KMS-11 (cell line): ENCODE measurements at regions not wholly inside any gene's neighbourhood (a gene's known extent, or its start where the extent isn't known, plus 50 kb on each side); places are given as distances from the start of the nearest gene placed in this dataset.

Source experiments
- H2AFZ ChIP-seq: fragments of 200-600 bp; sonication (generic); 2 replicates; pipeline ENCODE4 v1.6.1; 2016; ENCODE audit warnings: antibody characterized with exemption, mixed run types, low read depth
- H3K27ac ChIP-seq: fragments of 200-600 bp; sonication (generic); 2 replicates; pipeline ENCODE4 v1.6.1; 2016; ENCODE audit warnings: mild to moderate bottlenecking, mixed run types
- H3K27me3 ChIP-seq: fragments of 200-600 bp; sonication (generic); 2 replicates; pipeline ENCODE4 v1.6.1; 2017; ENCODE audit warnings: mild to moderate bottlenecking, low read depth, mixed run types, moderate library complexity; ENCODE audit not compliant: insufficient read depth
- H3K36me3 ChIP-seq: fragments of 200-600 bp; sonication (generic); 2 replicates; pipeline ENCODE4 v1.6.1; 2017; ENCODE audit warnings: mild to moderate bottlenecking, mixed run types; ENCODE audit not compliant: insufficient read depth
- H3K4me1 ChIP-seq: fragments of 200-600 bp; sonication (generic); 2 replicates; pipeline ENCODE4 v1.6.1; 2016; ENCODE audit warnings: mild to moderate bottlenecking, low read depth, mixed run types; ENCODE audit not compliant: poor library complexity, severe bottlenecking
- H3K4me2 ChIP-seq: fragments of 200-600 bp; sonication (generic); 2 replicates; pipeline ENCODE4 v1.7.0; 2016; ENCODE audit warnings: mild to moderate bottlenecking, mixed run types
- H3K4me3 ChIP-seq: fragments of 200-600 bp; sonication (generic); IDR thresholded peaks from 2 replicates; pipeline ENCODE4 v1.6.1; 2017; ENCODE audit warnings: low read depth, low read length, mixed read lengths; ENCODE audit not compliant: insufficient read depth
- H3K79me2 ChIP-seq: fragments of 200-600 bp; sonication (generic); 2 replicates; pipeline ENCODE4 v1.6.1; 2016; ENCODE audit warnings: low read depth, mixed run types; ENCODE audit not compliant: insufficient read depth
- H3K9ac ChIP-seq: fragments of 200-600 bp; sonication (generic); 2 replicates; pipeline ENCODE4 v1.6.1; 2016; ENCODE audit warnings: mild to moderate bottlenecking, mixed run types
- H4K20me1 ChIP-seq: fragments of 200-600 bp; sonication (generic); 2 replicates; pipeline ENCODE4 v1.6.1; 2016; ENCODE audit warnings: mild to moderate bottlenecking, mixed run types; ENCODE audit not compliant: insufficient read depth
- CTCF ChIP-seq: fragments of 200-600 bp; sonication (generic); conservative IDR thresholded peaks from 2 replicates; pipeline ENCODE4 v1.6.1; 2017; ENCODE audit warnings: low read depth, mild to moderate bottlenecking, antibody characterized with exemption, low read length, moderate library complexity, mixed read lengths

GRCh38 chr12:98343002-98343567 is 172.3 kb upstream of the TMPO start:
- Histone ChIP-seq H2AFZ (no peak overlapping the region), H3K4me1 (peaks cover 28% of the 10 kb centered on the region), H3K4me2 (peak overlapping the region; percentile 71), H3K9ac (no peak overlapping the region), H3K36me3 (no peaks in the 10 kb centered on the region), H3K27ac (peak overlapping the region; percentile 23; the same call in 1 of the 2 replicates), H4K20me1 (no peaks in the 10 kb centered on the region), H3K27me3 (no peaks in the 10 kb centered on the region), H3K79me2 (no peaks in the 10 kb centered on the region), H3K4me3 (no peak overlapping the region)
- TF ChIP-seq CTCF: no peak

- H3K4me3 ChIP-seq: no peak overlapping the region
- H3K9ac ChIP-seq: no peak overlapping the region
- no peaks in the 10 kb centered on the region for H3K79me2 ChIP-seq
- no peaks in the 10 kb centered on the region for H4K20me1 ChIP-seq
- no peak for TF ChIP-seq CTCF
- H3K36me3 ChIP-seq: no peaks in the 10 kb centered on the region
- no peaks in the 10 kb centered on the region for H3K27me3 ChIP-seq
- no peak overlapping the region for H2AFZ ChIP-seq
- peak overlapping the region; percentile 71 for H3K4me2 ChIP-seq
- H3K4me1 ChIP-seq: peaks cover 28% of the 10 kb centered on the region
- no peak overlapping the region for H3K27ac ChIP-seq
Observed at GRCh38 chr12:98344046-98344930, 171.1 kb upstream of the TMPO start.

GRCh38 chr12:98345308-98345876 is 170.0 kb upstream of the TMPO start:
- Histone ChIP-seq H3K4me2 (no peak overlapping the region), H2AFZ (no peak overlapping the region), H3K79me2 (no peaks in the 10 kb centered on the region), H3K27ac (no peak overlapping the region), H3K27me3 (no peaks in the 10 kb centered on the region), H4K20me1 (no peaks in the 10 kb centered on the region), H3K36me3 (no peaks in the 10 kb centered on the region), H3K4me1 (peaks cover 28% of the 10 kb centered on the region), H3K4me3 (no peak overlapping the region), H3K9ac (no peak overlapping the region)
- TF ChIP-seq CTCF: no peak

- Histone ChIP-seq H3K4me1 (no peaks in the 10 kb centered on the region), H3K4me3 (no peak overlapping the region), H3K4me2 (no peak overlapping the region), H3K27me3 (no peaks in the 10 kb centered on the region), H2AFZ (no peak overlapping the region), H3K9ac (no peak overlapping the region), H3K79me2 (no peaks in the 10 kb centered on the region), H3K27ac (no peak overlapping the region), H4K20me1 (no peaks in the 10 kb centered on the region), H3K36me3 (no peaks in the 10 kb centered on the region; the same call in 1 of the 2 replicates)
- TF ChIP-seq CTCF: no peak
Observed at GRCh38 chr12:98351089-98351488, 164.3 kb upstream of the TMPO start.
